Karpas-422 (cell line): ENCODE measurements at regions not wholly inside any gene's neighbourhood (a gene's known extent, or its start where the extent isn't known, plus 50 kb on each side); places are given as distances from the start of the nearest gene placed in this dataset.

Experiments used
- DNase-seq: peaks from one replicate; pipeline ENCODE4 v3.0.0-alpha.2; 2015
- H2AFZ ChIP-seq: fragments of 200-600 bp; sonication (generic); 2 replicates; pipeline ENCODE4 v1.6.1; 2014; ENCODE audit warnings: antibody characterized with exemption, low read length, mixed read lengths
- H3K27ac ChIP-seq: fragments of 200-600 bp; sonication (generic); 2 replicates; pipeline ENCODE4 v1.5.1; 2014; ENCODE audit warnings: mild to moderate bottlenecking, low read length, moderate library complexity
- H3K27me3 ChIP-seq: fragments of 200-600 bp; sonication (generic); 2 replicates; pipeline ENCODE4 v1.6.1; 2014; ENCODE audit warnings: low read length, mixed read lengths
- H3K36me3 ChIP-seq: fragments of 200-600 bp; sonication (generic); 2 replicates; pipeline ENCODE4 v1.6.1; 2014; ENCODE audit warnings: low read length, mixed read lengths; ENCODE audit not compliant: insufficient read depth
- H3K4me1 ChIP-seq: fragments of 200-600 bp; sonication (generic); 2 replicates; pipeline ENCODE4 v1.6.1; 2014; ENCODE audit warnings: mild to moderate bottlenecking, low read length, mixed read lengths
- H3K4me2 ChIP-seq: fragments of 200-600 bp; sonication (generic); 2 replicates; pipeline ENCODE4 v1.6.1; 2014; ENCODE audit warnings: low read length, low read depth, mild to moderate bottlenecking; ENCODE audit not compliant: poor library complexity, severe bottlenecking
- H3K4me3 ChIP-seq: fragments of 200-600 bp; sonication (generic); 2 replicates; pipeline ENCODE4 v1.5.1; 2014; ENCODE audit warnings: mild to moderate bottlenecking, antibody characterized with exemption, low read length, mixed read lengths
- H3K79me2 ChIP-seq: fragments of 200-600 bp; sonication (generic); 2 replicates; pipeline ENCODE4 v1.6.1; 2014; ENCODE audit warnings: mild to moderate bottlenecking, low read length, mixed read lengths
- H3K9ac ChIP-seq: fragments of 200-600 bp; sonication (generic); 2 replicates; pipeline ENCODE4 v1.6.0; 2014; ENCODE audit warnings: low read length
- H3K9me2 ChIP-seq: fragments of 200-600 bp; sonication (generic), shearing (Covaris generic); replicated peaks from 2 replicates; pipeline ENCODE4 v1.6.0; 2014; ENCODE audit warnings: mild to moderate bottlenecking, low read length, moderate library complexity; ENCODE audit not compliant: insufficient read depth
- H3K9me3 ChIP-seq: fragments of 300-700, 200-600 bp; sonication (generic); 2 replicates; pipeline ENCODE4 v1.6.1; 2014; ENCODE audit warnings: low read length, mixed read lengths
- H4K20me1 ChIP-seq: fragments of 200-600 bp; sonication (generic); 2 replicates; pipeline ENCODE4 v1.6.1; 2014; ENCODE audit warnings: mild to moderate bottlenecking, antibody characterized with exemption, low read length, low read depth; ENCODE audit not compliant: insufficient read depth

GRCh38 chr1:38477811-38478210 lies 381.8 kb downstream of the RRAGC start:
- H3K27me3 ChIP-seq, result no peaks in the 10 kb centered on the region
- H3K79me2 ChIP-seq, result no peaks in the 10 kb centered on the region
- H3K4me2 ChIP-seq, result no peak overlapping the region
- peaks cover 24% of the 10 kb centered on the region for H3K4me1 ChIP-seq
- H3K36me3 ChIP-seq, result no peaks in the 10 kb centered on the region
- no peak for DNase-seq
- no peaks in the 10 kb centered on the region for H4K20me1 ChIP-seq
- H3K9me3 ChIP-seq, result no peaks in the 10 kb centered on the region
- no peak overlapping the region for H3K9ac ChIP-seq
- no peak overlapping the region for H3K27ac ChIP-seq
- H3K4me3 ChIP-seq, result no peak overlapping the region
- no peak overlapping the region for H2AFZ ChIP-seq
- no peaks in the 10 kb centered on the region for H3K9me2 ChIP-seq

- Histone ChIP-seq H3K4me1 (peaks cover 24% of the 10 kb centered on the region), H3K9me3 (no peaks in the 10 kb centered on the region), H3K79me2 (no peaks in the 10 kb centered on the region), H3K9me2 (no peaks in the 10 kb centered on the region), H3K36me3 (no peaks in the 10 kb centered on the region), H3K4me3 (no peak overlapping the region), H3K9ac (no peak overlapping the region), H2AFZ (no peak overlapping the region), H3K27me3 (no peaks in the 10 kb centered on the region), H3K27ac (no peak overlapping the region), H3K4me2 (no peak overlapping the region), H4K20me1 (no peaks in the 10 kb centered on the region)
- no peak for DNase-seq
Measured at GRCh38 chr1:38476850-38477178, 382.8 kb downstream of the RRAGC start.

DNA sequence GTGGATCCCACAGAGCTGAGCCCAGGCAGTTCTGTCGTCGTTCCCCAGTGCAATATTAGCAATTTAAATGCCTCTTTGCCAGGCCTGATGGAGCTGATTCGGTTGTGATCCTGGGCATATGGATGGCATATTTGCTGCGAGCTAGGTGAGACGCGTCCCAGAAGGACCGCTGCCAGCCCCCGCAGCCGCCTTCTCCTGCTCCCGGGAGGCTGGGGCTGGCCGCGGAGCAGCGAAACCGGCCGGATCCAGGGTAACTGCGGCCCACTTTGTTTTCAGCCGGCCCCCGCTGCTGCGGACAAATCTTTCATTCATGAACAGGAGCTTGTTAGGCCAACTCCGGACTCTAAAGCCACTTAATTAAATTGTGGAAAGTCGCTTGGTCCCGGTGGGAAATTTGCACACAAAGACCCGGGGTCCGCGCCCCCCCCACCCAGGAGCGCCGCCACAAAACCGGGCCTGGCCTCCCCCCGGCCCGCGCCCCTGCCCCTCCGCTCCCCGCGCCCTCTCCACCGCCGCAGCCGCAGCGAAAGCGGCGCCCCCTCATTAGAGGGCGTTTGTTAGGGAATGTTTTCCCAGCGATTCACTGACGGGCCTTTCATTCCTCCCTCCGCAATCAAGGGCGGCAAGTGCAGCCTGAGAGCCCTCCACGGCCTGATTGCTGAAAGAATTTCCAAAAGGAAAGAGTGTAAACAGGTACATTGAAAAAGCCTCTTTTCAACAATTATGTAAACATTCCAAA lies 383.3 kb downstream of the RRAGC start:
- H3K36me3 ChIP-seq, result no peaks in the 10 kb centered on the region
- no peak overlapping the region for H2AFZ ChIP-seq
- H3K4me3 ChIP-seq, result no peak overlapping the region
- no peaks in the 10 kb centered on the region for H3K9me3 ChIP-seq
- H3K4me2 ChIP-seq, result peak overlapping the region; percentile 72
- H3K27ac ChIP-seq, result no peak overlapping the region
- no peak for DNase-seq
- H3K9me2 ChIP-seq, result no peaks in the 10 kb centered on the region
- H3K27me3 ChIP-seq, result no peaks in the 10 kb centered on the region
- no peaks in the 10 kb centered on the region for H4K20me1 ChIP-seq
- H3K79me2 ChIP-seq, result no peaks in the 10 kb centered on the region
- H3K4me1 ChIP-seq, result peaks cover 24% of the 10 kb centered on the region
- 0 out of 2 replicates have a peak overlapping the region, but pooled peaks have one; percentile 23 for H3K9ac ChIP-seq

GRCh38 chr1:38475624-38476005 lies 384.0 kb downstream of the RRAGC start:
- H4K20me1 ChIP-seq, result no peaks in the 10 kb centered on the region
- H3K9me3 ChIP-seq, result no peaks in the 10 kb centered on the region
- no peak for DNase-seq
- H3K9me2 ChIP-seq, result no peaks in the 10 kb centered on the region
- H3K27me3 ChIP-seq, result no peaks in the 10 kb centered on the region
- peak overlapping the region; percentile 23 for H3K9ac ChIP-seq
- peak overlapping the region; percentile 72 for H3K4me2 ChIP-seq
- H3K79me2 ChIP-seq, result no peaks in the 10 kb centered on the region
- peak overlapping the region; percentile 56; the same call in 1 of the 2 replicates for H3K4me3 ChIP-seq
- no peak overlapping the region; the same call in 1 of the 2 replicates for H2AFZ ChIP-seq
- H3K27ac ChIP-seq, result peak overlapping the region; percentile 87
- H3K4me1 ChIP-seq, result peaks cover 24% of the 10 kb centered on the region
- H3K36me3 ChIP-seq, result no peaks in the 10 kb centered on the region

DNA sequence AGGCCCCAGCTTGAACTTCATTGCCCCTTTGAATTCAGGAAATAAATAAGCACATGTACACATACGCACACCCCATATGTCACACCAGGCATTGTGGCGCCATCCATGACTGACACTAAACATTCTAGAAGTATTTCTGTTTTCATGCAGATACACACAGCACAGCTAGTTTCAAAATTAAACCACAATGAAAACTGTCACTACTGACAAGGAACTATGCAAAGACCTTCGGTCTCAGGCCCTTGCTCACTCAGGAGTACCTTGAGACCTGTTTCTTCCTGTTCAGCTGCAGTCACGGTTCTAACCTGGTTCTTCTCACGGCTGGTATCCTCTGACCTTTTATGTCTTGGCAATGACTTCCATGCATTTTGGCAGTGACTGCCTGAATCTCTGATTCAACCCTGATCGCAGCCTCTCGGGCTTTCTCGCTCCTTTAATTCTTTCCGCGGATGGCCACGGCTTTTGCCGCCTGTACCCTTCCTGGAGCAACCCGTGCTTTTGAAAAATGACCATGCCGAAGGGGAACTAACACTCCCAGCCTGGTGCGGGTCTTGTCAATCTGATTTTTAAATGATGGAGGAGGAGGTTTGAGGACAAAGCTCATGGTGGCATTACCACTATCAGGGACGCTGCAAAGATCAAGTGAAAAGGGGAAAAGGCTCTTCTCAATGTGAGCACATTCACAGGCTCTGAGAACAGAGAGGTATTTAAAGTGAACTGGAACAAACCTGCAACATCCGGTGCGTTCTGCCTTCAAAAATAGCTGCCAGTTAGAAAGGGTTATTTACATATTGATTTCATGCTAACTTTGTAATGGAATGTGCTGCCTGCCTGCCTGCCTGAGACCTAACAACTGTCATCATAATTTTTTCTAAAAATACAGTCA lies 384.6 kb downstream of the RRAGC start:
- Histone ChIP-seq H2AFZ (peak overlapping the region; percentile 65), H3K9me2 (no peaks in the 10 kb centered on the region), H3K4me1 (peaks cover 24% of the 10 kb centered on the region), H4K20me1 (no peaks in the 10 kb centered on the region), H3K9ac (peak overlapping the region; percentile 66), H3K4me2 (peak overlapping the region; percentile 72), H3K36me3 (no peaks in the 10 kb centered on the region), H3K79me2 (no peaks in the 10 kb centered on the region), H3K4me3 (peak overlapping the region; percentile 56), H3K27me3 (no peaks in the 10 kb centered on the region), H3K27ac (peak overlapping the region; percentile 87), H3K9me3 (no peaks in the 10 kb centered on the region)
- peak; percentile 84 for DNase-seq

GRCh38 chr1:38466487-38466886 lies 393.1 kb downstream of the RRAGC start:
- Histone ChIP-seq H3K4me3 (no peak overlapping the region), H4K20me1 (no peaks in the 10 kb centered on the region), H3K36me3 (no peaks in the 10 kb centered on the region), H3K27me3 (no peaks in the 10 kb centered on the region), H3K4me1 (no peaks in the 10 kb centered on the region), H2AFZ (no peak overlapping the region), H3K4me2 (no peak overlapping the region), H3K79me2 (no peaks in the 10 kb centered on the region), H3K27ac (no peak overlapping the region), H3K9me2 (no peaks in the 10 kb centered on the region), H3K9ac (no peak overlapping the region), H3K9me3 (no peaks in the 10 kb centered on the region)
- no peak for DNase-seq

GRCh38 chr1:38465460-38465859 lies 394.1 kb downstream of the RRAGC start:
- Histone ChIP-seq H4K20me1 (no peaks in the 10 kb centered on the region), H3K36me3 (no peaks in the 10 kb centered on the region), H3K4me3 (no peak overlapping the region), H3K27me3 (no peaks in the 10 kb centered on the region), H3K4me1 (no peaks in the 10 kb centered on the region), H3K4me2 (no peak overlapping the region), H3K9me2 (no peaks in the 10 kb centered on the region), H2AFZ (no peak overlapping the region), H3K79me2 (no peaks in the 10 kb centered on the region), H3K9me3 (no peaks in the 10 kb centered on the region), H3K27ac (no peak overlapping the region), H3K9ac (no peak overlapping the region)
- no peak for DNase-seq

- Histone ChIP-seq H3K9me2 (no peaks in the 10 kb centered on the region), H3K79me2 (no peaks in the 10 kb centered on the region), H2AFZ (no peak overlapping the region), H3K27ac (no peak overlapping the region), H3K4me1 (no peaks in the 10 kb centered on the region), H3K9me3 (no peaks in the 10 kb centered on the region), H4K20me1 (no peaks in the 10 kb centered on the region), H3K4me2 (no peak overlapping the region), H3K36me3 (no peaks in the 10 kb centered on the region), H3K27me3 (no peaks in the 10 kb centered on the region), H3K4me3 (no peak overlapping the region), H3K9ac (no peak overlapping the region)
- DNase-seq, result no peak
Measured at GRCh38 chr1:38464071-38464661, 395.4 kb downstream of the RRAGC start.
